Loucy (cell line): ENCODE measurements at regions not wholly inside any gene's neighbourhood (a gene's known extent, or its start where the extent isn't known, plus 50 kb on each side); places are given as distances from the start of the nearest gene placed in this dataset.
A peak's percentile ranks its signal among the peaks of the same experiment; 100 is the strongest.

Experiments
- H2AFZ ChIP-seq: fragments of 200-600 bp; sonication (generic); 2 replicates; pipeline ENCODE4 v1.6.0; 2016; ENCODE audit warnings: antibody characterized with exemption, mild to moderate bottlenecking, low read length, moderate library complexity
- H3F3A ChIP-seq: fragments of 200-600 bp; 2 replicates; pipeline ENCODE4 v1.6.0; 2016; ENCODE audit warnings: antibody characterized with exemption, low read depth, mild to moderate bottlenecking
- H3K27me3 ChIP-seq: fragments of 200-600 bp; sonication (generic); 2 replicates; pipeline ENCODE4 v1.6.1; 2014; ENCODE audit warnings: low read length, mild to moderate bottlenecking; ENCODE audit not compliant: insufficient read depth, poor library complexity, severe bottlenecking
- H3K36me3 ChIP-seq: fragments of 200-600 bp; sonication (generic); 2 replicates; pipeline ENCODE4 v1.6.1; 2016; ENCODE audit warnings: low read length; ENCODE audit not compliant: insufficient read depth
- H3K4me1 ChIP-seq: fragments of 200-600 bp; sonication (generic); 2 replicates; pipeline ENCODE4 v1.5.1; 2014; ENCODE audit warnings: low read length, mild to moderate bottlenecking; ENCODE audit not compliant: insufficient read depth, poor library complexity, severe bottlenecking
- H3K4me2 ChIP-seq: fragments of 200-600 bp; sonication (generic); 2 replicates; pipeline ENCODE4 v1.6.0; 2014; ENCODE audit warnings: antibody characterized with exemption, low read length, low read depth, mild to moderate bottlenecking; ENCODE audit not compliant: poor library complexity, severe bottlenecking
- H3K4me3 ChIP-seq: fragments of 200-600 bp; sonication (generic); 2 replicates; pipeline ENCODE4 v1.5.1; 2014; ENCODE audit warnings: low read length, mild to moderate bottlenecking, mixed read lengths; ENCODE audit not compliant: poor library complexity, severe bottlenecking
- H3K79me2 ChIP-seq: fragments of 200-600 bp; sonication (generic); 2 replicates; pipeline ENCODE4 v1.6.1; 2014; ENCODE audit warnings: low read length; ENCODE audit not compliant: insufficient read depth
- H3K9ac ChIP-seq: fragments of 200-600 bp; sonication (generic); 2 replicates; pipeline ENCODE4 v1.6.0; 2014; ENCODE audit warnings: mild to moderate bottlenecking, low read depth, low read length, moderate library complexity; ENCODE audit not compliant: poor library complexity, severe bottlenecking
- H3K9me2 ChIP-seq: fragments of 200-600 bp; sonication (generic); replicated peaks from 2 replicates; pipeline ENCODE4 v1.6.1; 2016; ENCODE audit warnings: low read depth, low read length, mixed read lengths
- H3K9me3 ChIP-seq: fragments of 200-600 bp; sonication (generic); 2 replicates; pipeline ENCODE4 v1.6.1; 2014; ENCODE audit warnings: mild to moderate bottlenecking, antibody characterized with exemption, low read length, low read depth; ENCODE audit not compliant: insufficient read depth
- H4K20me1 ChIP-seq: fragments of 200-600 bp; sonication (generic); 2 replicates; pipeline ENCODE4 v1.6.0; 2014; ENCODE audit warnings: antibody characterized with exemption, low read length, mild to moderate bottlenecking; ENCODE audit not compliant: insufficient read depth, poor library complexity, severe bottlenecking
- CTCF ChIP-seq: fragments of 200-600 bp; sonication (generic); conservative IDR thresholded peaks from 2 replicates; pipeline ENCODE4 v1.5.1; 2014; ENCODE audit warnings: mild to moderate bottlenecking, antibody characterized with exemption, low read length
- EZH2phosphoT487 ChIP-seq: fragments of 200-600 bp; IDR thresholded peaks from 2 replicates; pipeline ENCODE4 v1.6.1; 2018; ENCODE audit warnings: antibody characterized with exemption, mild to moderate bottlenecking, moderate library complexity, borderline replicate concordance

- H3K27me3 ChIP-seq: no peaks in the 10 kb centered on the region
- peaks cover 29% of the 10 kb centered on the region for H3K79me2 ChIP-seq
- peak overlapping the region; percentile 66 for H3K4me3 ChIP-seq
- H2AFZ ChIP-seq: no peak overlapping the region
- H3K4me1 ChIP-seq: peaks cover 82% of the 10 kb centered on the region
- no peaks in the 10 kb centered on the region for H3K9me2 ChIP-seq
- H3K9ac ChIP-seq: peak overlapping the region; percentile 68
- TF ChIP-seq CTCF: no peak
- TF ChIP-seq EZH2phosphoT487: peak; percentile 65; the same call in 1 of the 2 replicates
- H4K20me1 ChIP-seq: no peaks in the 10 kb centered on the region
- peak overlapping the region; percentile 62 for H3K4me2 ChIP-seq
- no peaks in the 10 kb centered on the region for H3K36me3 ChIP-seq
- peaks cover 4% of the 10 kb centered on the region; the same call in 1 of the 2 replicates for H3F3A ChIP-seq
- no peaks in the 10 kb centered on the region for H3K9me3 ChIP-seq
Measured at GRCh38 chr12:24463375-24463774, 485.5 kb downstream of the BCAT1 start.

DNA sequence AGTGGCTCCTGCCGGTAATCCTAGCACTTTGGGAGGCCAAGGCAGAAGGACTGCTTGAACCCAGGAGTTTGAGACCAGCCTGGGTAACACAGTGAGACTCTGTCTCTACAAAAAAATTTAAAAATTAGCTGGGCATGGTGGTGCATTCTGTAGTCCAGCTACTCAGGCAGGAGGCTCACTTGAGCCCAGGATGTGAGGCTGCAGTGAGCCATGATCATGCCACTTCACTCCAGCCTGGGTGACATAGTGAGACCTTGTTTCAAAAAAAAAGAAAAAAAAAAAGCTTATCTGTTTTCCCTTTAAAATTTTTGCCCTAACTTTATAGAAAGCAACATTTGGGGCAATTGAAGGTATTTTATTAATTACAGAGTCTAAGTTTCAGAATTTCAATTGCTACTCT lies 486.0 kb downstream of the BCAT1 start:
- Histone ChIP-seq H3K27me3 (no peaks in the 10 kb centered on the region), H3K9ac (peak overlapping the region; percentile 68), H3K4me2 (peak overlapping the region; percentile 62), H3K79me2 (peaks cover 29% of the 10 kb centered on the region), H3K4me1 (peaks cover 82% of the 10 kb centered on the region), H3K36me3 (no peaks in the 10 kb centered on the region), H2AFZ (no peak overlapping the region), H3K9me3 (no peaks in the 10 kb centered on the region), H3K4me3 (peak overlapping the region; percentile 66), H4K20me1 (no peaks in the 10 kb centered on the region), H3K9me2 (no peaks in the 10 kb centered on the region), H3F3A (peaks cover 4% of the 10 kb centered on the region; the same call in 1 of the 2 replicates)
- no peak for TF ChIP-seq CTCF
- TF ChIP-seq EZH2phosphoT487: no peak

DNA sequence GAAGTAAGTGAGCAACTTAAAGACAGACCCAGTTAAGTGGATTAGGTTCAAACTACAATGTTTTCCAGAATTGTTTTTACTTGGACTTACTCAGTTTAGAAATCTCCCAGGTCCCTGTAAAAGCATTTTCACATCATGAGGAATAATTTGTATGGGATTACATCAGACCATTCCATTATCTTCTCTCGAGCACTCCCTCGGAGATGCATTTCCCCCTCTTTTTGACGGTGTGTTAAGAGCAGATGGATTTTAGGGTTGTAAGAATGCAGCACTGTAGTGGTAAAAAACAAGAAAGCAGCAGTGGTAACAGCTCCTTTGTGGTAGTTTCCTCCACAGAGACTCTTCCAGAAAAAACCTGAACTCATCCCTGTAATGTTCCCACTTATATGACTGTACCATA lies 488.4 kb downstream of the BCAT1 start:
- TF ChIP-seq CTCF: no peak
- TF ChIP-seq EZH2phosphoT487: no peak

More for the DNA sequence above, 488.4 kb downstream of the BCAT1 start:
- Histone ChIP-seq H3K9me2 (no peaks in the 10 kb centered on the region), H3K27me3 (no peaks in the 10 kb centered on the region), H3K4me2 (peak overlapping the region; percentile 17), H3K36me3 (no peaks in the 10 kb centered on the region), H3K9me3 (no peaks in the 10 kb centered on the region), H3K79me2 (peaks cover 26% of the 10 kb centered on the region), H4K20me1 (no peaks in the 10 kb centered on the region), H3F3A (peaks cover 4% of the 10 kb centered on the region; the same call in 1 of the 2 replicates), H3K4me3 (no peak overlapping the region), H3K9ac (no peak overlapping the region), H3K4me1 (peaks cover 77% of the 10 kb centered on the region), H2AFZ (no peak overlapping the region)
